SK-N-DZ (cell line): ENCODE measurements at regions not wholly inside any gene's neighbourhood (a gene's known extent, or its start where the extent isn't known, plus 50 kb on each side); places are given as distances from the start of the nearest gene placed in this dataset.

Experiments
- DNase-seq: peaks from one replicate; pipeline ENCODE4 v3.0.0-alpha.2; 2015; ENCODE audit warnings: low spot score

DNA sequence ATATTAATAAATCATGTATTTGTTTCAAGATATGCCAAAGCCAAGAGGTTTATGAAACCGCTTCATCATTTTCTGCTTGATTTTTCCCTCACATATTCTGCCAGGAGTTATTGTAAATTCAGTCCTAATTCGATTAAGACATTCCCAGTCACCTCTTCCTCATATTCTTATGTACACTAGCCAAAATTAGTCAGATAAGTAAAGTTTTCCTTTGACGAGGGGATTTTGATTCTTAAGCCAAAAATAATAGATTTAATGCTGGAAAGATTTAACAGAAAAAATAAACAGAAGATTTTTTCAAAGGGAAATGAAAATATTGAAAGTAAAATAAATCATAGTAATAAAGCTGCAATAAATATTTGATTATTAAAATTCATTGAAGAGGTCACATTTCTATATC lies 51.0 kb upstream of the VEGFC start:
- DNase-seq: no peak

DNA sequence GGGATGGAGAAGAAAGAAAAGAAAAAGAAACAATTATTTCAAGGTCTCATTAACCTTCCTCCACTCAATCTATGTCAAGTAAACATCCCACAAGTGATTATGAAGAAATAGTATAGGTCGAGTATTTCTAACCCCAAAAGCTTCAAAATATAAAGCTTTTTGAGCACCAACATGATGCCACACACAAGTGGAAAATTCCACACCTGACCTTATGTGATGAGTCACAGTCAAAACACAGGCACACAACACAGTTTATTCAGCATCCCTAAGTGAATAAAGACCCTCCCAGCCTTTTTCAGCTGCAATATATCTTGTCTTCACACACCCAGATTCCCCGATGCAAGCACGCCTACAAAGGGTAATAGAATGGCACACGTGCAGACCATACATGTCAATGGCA lies 51.7 kb upstream of the VEGFC start:
- DNase-seq: no peak

DNA sequence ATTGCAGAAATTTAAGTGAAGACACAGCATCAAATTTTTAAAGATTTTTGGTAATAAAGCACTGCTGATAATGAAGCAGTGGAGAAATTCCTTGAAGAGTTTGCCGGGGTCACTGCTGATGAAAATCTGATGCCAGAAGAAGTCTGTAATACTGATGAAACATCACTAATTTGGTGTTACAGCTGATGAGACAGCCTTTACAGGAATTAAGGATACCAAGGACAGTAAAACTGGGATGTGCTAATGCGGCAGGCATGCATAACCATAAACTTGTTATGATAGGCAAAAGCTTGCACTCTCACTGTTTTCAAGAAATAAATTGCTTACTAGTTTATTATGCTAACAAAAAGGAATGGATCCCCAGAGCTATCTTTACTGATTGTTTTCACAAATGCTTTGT lies 52.9 kb upstream of the VEGFC start:
- DNase-seq: no peak

DNA sequence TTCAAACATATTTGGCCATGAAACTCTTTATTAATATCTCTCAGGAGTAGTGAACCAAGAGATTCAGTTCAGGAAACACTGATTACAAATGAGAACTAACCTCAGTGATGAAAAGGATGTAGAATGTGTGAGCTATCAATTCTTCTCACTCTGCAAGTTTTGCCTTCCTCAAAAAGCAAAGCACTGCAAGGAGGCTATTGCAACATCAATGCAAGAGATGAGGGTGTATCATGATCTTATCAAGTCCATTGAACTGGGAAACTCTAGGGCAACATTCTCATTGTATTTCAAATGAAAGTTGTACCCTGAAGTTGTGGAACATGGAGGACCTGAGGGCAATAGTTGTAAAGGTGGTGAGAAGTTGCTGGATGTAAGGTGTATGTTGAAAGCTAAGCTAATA lies 56.4 kb upstream of the VEGFC start:
- DNase-seq: no peak

DNA sequence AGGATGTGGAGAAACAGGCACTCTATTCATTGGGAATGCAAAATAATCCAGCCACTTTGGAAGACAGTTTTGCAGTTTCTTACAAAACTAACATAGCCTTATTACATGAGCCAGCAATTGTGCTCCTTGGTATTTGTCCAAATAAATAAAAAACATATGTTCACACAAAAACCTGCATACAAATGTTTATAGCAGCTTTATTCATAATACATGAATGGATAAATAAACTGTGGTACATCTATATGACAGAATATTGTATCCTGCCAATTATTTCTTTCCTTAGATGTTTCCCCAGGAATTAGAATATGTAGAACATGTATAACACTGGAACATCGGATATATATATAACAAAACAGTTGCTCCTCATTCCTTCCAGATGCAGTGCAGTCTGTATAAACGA lies 57.7 kb upstream of the VEGFC start:
- no peak for DNase-seq

DNA sequence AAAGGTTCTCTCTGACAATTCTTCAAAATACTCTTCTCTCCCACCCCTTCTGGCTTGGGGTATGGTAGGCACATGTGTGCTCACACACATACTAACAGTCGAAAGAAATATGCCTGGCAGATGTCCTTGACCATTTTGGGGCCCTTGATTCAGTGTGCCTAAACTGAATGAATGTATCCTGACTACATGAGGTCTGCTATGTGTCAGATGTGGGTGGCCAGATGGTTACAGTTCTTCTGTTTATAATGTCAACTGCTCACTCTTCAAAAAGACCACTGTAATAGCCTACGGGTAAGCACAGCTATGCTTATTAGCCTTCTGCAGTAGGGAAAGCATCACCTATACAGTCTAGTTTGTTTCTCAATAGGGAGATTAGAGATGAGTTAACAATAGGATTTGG lies 63.7 kb upstream of the VEGFC start:
- no peak for DNase-seq

DNA sequence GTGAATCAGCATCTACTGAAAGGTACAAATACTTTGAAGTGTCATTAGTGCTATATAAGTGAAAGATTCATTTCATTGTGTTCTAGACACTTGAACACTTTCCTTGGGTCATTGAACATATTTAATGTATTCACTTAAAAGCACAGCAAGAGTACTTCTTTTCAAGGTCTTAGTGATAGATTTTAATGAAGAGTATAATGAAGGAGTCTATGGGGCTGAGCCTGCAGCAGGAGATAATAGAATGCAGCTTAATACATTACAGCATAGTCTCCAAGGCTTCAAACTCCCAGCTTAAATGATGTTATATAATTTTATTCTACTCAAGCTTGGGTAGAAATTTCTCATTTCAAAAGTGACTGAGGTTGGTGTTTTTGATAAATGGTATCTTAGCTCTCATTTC lies 66.1 kb upstream of the VEGFC start:
- DNase-seq: no peak

DNA sequence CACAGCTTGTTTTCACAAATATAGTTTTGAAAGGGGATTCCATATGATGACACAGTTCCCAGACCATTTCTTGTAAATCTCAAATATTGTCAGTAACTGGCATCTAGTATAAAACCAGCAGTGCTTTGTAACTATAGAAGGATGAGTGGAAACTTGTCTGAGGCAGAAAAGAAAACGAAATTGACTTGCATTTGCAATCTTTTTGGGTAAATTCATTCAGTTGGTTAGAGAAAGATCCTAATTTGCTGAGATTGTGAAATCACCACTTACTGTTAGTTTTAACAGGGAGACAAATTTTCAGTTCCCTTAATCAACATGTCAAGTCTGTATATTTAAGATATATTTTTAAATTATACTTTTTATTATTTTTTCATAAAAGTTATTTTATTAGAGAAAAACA lies 71.5 kb upstream of the VEGFC start:
- DNase-seq: no peak

DNA sequence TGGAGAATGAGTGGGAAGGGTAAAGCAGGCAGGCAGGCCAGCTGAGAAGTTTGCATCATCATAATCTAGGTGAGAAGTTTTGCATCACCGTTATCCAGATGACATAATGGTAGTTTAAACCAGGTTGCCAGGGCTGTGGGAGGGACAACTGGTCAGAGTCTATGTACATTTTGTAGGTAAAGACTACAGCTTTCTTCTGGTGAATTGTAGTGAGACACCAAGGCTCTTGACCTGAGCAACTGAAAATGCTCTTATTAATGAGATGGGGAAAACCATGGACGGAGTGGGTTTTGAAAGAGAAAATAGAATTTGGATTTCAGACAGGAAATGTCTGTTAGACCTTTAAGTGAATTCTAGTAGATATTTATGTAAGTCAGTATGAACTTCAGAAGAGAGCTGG lies 76.0 kb upstream of the VEGFC start:
- no peak for DNase-seq

DNA sequence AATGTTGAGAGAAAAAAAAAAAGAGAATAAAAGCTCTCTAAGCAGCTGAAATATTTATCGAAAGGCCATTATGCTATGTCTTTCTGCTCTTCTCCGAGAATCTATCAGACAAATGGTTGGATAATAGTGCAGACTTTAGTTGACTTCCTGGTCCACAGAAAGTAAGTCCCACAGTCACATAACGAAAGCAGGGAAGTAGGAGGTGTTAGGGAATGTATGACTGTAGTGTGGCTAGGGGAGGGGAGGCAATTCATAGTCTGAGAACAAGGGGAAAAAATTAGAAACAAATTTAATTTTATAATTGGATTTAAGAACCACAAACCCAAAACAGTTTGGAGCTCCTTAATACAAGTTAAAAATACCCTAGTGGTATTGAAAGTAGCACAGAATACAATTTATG lies 79.7 kb upstream of the VEGFC start:
- DNase-seq: no peak

DNA sequence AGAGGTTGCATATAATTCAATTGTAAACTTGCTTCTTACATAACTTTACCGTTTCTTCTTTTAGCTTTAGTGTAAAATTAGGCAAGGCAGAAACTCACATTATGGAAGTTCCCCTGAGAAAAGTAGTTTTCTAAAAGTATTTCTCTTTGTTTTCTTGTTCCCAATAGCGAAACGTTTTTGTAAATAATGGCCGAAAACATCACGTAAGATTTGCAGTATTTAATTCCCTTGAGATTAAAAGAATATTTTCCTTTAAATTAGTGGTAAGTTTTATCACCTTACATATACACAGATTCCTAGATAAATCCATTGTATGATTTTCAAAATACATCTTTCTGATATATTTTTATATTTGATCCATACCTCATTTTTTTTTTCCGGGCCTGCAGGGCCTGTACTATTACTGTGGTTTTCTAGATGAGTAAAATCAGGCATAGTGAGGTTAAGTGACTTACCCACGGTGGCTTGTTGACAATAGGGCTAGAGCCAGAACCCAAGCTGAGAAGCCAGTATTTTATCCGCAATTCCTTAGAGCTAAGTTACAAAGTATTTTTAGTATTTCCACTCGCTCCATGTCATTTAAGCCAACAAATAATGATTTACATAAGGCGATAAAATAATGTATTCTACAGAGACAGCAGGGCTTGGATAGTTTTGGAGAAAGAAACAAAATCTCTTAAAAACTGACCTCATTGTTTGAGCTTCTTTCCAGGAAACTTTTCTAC lies 82.2 kb upstream of the VEGFC start:
- DNase-seq: peak; percentile 22

DNA sequence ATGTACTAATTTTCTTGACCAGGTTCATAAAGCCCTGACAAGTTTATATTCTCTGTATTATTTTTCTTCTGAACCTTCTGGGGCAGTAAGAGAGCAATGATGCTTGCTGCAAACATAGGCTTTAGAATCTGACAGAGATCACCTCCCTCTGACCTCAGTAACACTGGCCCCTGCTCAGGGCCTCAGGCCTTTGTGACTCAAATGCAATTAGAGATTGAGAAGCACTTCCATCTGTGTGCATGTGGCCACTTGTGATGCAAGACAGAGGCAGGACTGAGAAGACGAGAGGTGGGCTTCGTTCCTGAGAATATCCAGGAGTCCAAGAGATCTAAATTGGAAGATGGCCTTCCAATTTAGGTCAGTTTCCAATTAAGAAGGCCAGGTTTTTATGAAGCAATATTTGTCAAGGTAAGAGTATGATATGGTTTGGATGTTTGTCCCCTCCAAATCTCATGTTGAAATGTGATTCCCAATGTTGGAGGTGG lies 82.8 kb upstream of the VEGFC start:
- DNase-seq: peak; percentile 91

DNA sequence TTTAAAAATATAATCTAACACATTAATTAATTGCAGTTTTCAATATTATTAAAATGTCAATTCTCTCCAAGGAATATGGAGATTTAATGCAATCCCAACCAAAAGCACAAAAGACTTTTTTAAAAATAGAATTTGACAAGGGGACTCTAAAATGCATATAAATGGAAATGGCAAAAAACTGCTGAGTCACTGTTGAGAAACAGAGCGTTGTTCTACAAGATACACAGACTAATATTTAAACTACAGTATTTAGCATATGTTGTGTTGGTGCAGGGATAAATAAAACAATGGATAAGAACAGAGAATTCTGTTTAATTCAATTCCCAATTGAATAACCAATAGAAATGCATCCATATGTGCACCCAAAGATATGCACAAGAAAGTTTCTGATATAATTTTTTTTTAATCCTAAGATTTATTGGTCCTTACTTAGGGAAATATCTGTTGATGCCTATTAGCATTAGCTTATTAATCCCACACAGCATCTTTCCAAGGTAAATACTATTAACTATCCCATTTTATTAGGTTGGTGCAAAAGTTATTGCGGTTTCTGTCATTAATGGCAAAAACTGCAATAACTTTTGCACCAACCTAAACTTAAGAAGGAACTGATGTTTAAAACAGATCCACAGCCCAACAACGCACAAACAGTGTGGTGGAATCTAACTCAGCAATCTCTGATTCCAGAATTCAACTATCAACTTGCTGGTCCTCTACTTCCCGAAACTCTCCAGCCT lies 86.8 kb upstream of the VEGFC start:
- DNase-seq: no peak

DNA sequence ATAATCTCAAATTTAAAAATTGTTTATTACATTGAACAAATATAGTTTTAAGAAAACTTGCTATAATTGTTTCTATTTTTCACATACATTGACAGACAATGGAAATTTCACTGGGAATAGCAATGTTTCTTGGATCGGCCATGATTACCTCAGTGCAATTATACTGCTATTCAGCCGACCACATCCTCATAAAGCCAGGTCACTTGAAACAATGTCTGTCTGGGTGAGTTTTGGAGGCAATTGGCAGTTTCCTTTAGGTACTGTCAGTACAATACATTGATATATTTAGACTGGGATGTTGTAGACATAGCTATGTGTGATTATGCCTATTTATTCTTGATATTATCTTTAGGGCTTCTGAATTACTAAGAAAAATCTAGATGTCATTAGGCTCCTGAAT lies 89.5 kb upstream of the VEGFC start:
- DNase-seq: no peak

DNA sequence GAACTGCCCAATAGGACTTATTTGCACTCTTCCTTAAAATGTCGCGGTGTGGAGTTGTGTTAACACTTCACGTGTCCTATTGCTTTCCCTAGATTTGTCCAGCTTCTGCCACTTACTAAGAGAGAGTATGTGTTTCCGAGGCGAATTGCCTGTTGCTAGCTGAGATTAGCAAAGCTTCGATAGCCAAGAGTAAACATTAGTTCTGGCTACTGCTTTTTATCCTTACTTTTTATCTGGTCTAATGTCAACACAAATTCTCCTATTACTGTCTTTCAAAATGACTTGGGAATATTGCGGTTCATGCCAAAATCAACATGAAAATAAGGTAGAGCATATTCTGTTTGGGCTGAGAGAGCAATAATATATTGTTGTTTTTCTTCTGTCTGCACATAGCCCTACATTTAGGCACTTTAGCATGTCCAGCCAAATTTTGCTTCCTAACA lies 90.4 kb upstream of the VEGFC start:
- DNase-seq: no peak

DNA sequence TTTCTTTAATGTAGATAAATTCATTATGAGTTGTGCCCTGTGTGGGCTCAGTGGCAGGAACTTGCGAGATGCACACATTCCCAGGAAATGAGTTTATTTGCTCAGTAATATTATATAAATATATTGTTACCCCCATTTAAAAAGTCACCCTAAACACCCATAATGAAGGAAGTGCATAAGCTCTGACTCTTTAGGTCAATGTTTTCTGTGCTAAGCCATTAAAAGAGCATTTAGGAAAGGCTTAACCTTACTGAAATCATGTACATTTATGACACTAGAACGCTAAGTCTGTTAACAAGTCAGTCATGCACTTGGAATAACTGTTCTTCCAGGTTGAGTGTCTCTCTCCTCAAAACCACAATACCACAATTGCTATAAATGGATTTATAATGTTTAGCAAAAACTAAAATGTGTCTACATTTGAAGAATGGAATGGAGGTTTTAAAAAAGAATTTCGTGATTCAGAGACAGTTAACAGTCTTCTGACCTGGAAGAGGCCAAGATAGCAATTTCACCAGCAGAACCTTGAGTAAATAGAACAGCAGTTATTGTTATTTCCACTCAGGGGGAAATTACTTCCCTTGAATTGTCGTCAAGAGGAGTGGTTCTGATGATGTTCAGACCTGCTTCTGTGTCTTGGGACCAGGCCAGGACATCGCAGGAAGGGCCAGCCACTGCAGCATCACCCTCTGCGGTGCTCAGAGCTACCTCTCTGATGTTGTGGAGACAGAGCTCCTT lies 91.1 kb upstream of the VEGFC start:
- no peak for DNase-seq

DNA sequence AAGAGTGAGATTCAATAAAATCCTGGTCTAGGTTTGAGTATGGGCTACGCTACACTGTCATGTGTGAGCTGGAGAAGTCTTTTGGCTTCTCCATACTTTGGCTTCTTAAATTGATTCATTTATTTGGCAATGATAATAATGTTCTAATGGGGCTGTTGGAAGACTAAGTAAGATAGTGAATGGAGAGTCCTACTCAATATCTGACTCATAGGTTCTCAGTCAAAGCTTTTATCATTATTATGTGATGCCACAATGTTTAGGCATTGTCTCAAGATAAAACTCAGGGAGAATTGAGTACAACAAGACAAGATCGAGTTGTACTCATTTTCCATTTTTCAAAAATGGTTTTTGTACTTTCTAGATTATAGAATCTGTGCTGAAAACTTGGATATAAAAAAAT lies 92.5 kb upstream of the VEGFC start:
- no peak for DNase-seq

DNA sequence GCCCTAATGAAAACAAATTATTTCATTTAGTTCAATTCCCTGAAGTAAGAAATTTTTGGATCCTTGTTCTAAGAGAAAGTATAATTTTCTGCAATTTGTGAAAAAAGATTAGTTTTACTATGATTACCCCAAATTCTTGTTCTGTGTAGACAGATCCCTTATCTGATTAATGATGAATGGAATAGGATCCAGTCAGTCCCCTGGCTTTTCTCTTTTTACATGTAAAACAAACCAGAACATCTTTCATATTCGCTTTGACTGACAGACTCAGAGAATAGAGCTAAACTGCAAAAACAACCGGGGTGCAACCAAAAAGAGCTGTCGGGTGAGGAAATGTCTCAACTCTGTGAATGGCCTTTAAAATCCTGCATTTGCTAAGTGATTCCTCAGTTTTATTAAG lies 93.4 kb upstream of the VEGFC start:
- DNase-seq: no peak

DNA sequence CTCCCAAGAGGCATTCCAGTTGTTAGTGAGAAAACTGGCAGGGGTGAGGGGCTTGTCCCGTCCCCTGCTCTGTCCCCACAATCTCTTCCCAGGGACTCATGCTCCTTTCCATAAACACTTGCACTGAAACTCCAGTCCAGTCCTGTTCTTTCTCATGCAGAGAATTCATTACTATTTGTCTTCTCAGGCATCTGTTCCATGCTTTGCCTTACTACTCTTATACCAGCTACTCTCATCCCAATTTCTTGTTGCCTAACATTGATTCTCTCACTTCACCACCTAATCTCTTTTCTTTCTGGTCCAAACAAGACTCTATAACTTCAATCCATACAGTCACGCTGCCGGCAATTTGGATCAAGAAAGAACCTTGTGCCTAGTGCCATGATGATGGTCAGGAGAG lies 97.1 kb upstream of the VEGFC start:
- DNase-seq: no peak

DNA sequence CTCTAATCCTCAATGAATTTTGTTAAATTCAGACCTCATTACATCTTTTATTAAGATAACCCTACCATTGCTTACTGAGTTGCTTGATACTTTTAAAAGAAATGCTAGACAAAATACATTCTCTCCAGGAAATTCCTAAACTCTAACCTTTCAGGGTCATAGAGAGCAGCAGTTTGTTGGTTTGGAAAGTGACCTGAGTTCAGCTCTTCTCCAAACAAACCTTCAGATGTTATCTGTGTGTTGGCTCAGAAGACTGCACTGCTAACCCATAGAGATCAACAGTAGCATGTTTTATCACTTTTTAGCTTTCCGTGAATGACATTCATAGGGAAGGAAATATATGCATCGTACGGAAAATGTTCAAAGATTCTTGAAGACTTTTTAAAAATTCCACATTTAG lies 101.8 kb upstream of the VEGFC start:
- DNase-seq: no peak

DNA sequence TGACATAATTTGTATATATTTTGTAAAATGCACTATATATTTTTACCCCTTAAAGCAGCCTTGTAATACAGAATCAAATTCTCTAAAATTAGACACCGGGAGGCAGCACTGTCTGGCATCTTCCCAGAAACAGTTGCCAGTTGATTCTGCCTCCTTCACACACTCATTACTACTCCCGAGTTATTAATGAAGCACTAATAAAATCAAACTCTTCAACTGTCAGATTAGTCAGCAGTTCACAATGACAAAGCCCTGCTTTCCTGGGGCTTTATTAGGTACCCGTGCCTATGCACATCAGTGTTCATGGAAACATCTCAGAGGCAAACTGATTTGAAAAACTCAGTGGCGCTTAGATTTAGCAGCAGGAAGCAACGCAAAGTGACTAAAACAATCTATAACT lies 103.5 kb upstream of the VEGFC start:
- DNase-seq: no peak

DNA sequence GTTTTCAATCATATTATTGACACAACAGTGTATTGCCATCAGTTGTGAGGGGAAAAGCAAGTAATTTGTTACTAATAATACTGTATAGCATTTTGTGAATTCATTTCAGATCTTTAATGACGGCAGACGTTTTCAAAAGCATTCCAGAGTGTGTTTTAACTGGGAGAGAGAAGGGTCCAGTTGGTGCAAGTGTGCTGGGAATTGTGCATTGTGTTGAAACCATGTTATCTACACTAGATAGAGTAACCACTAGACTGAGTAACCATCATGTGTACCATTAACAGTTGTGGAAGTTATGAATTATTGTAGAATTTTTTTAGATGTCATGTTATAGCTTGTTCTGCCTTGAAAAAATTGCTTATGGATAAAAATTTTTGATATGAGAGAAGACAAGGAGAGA lies 104.5 kb upstream of the VEGFC start:
- no peak for DNase-seq

DNA sequence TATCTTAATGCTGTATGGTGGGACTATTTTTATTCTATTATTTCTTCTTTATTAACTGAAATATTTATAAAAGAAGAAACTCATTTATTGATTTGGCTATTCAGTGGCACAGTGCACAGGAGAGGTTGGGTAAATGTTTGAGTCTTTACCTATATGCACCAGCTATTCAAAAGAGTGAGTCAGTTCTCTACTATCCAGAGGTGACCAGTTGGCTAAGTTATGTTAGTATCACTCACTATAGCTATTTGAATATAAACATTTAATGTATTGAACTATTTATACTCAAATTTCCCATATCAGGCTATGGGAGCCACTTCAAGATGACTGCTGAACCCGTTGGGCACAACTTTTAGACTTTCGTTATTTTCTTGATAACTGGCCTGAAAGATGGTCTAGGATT lies 106.1 kb upstream of the VEGFC start:
- DNase-seq: no peak
